Fibroblast of lung (primary cell): ENCODE measurements at regions not wholly inside any gene's neighbourhood (a gene's known extent, or its start where the extent isn't known, plus 50 kb on each side); places are given as distances from the start of the nearest gene placed in this dataset.
"Not testable (repeated sequence)": the region's sequence is repeated elsewhere in the genome, so short reads cannot be mapped to it uniquely, and the experiment has no call there.

Experiments used
- CTCF ChIP-seq, 2 donors: IDR thresholded peaks in 1 of 2; conservative IDR thresholded peaks in 1 of 2; 1 replicate in 1 of 2; 2 replicates in 1 of 2; pipeline ENCODE4 v1.5.1; 2011 to 2012; ENCODE audit warnings: low read length in 2 of 2, control low read depth in 1 of 2, inconsistent platforms in 1 of 2, low read depth in 1 of 2, mild to moderate bottlenecking in 1 of 2
- EZH2 ChIP-seq: IDR thresholded peaks from 2 replicates; pipeline ENCODE4 v1.5.1; 2012; ENCODE audit warnings: low read length, control low read depth, mild to moderate bottlenecking; ENCODE audit errors: missing control alignments

- not testable (repeated sequence) for TF ChIP-seq EZH2; CTCF (conservative IDR thresholded peaks at IDR 0.05 in 1 of 2, IDR thresholded peaks at IDR 0.05 in 1 of 2; ENCODE audit: low read depth in 1 of 2, low read length in 2 of 2)
Measured at GRCh38 chr3:16073990-16074671, 100.3 kb upstream of the GALNT15 start.
